GM19467 (cell line): ENCODE measurements at regions not wholly inside any gene's neighbourhood (a gene's known extent, or its start where the extent isn't known, plus 50 kb on each side); places are given as distances from the start of the nearest gene placed in this dataset.

Experiments used
- ATAC-seq: cut with Tn5 transposase; IDR thresholded peaks from one replicate; pipeline ENCODE4 v1.9.1; 2021; ENCODE audit warnings: mild to moderate bottlenecking, moderate library complexity; ENCODE audit not compliant: unreplicated experiment

GRCh38 chr12:42698213-42698612, 108.7 kb upstream of the PRICKLE1 start:
- no peak for ATAC-seq

- no peak for ATAC-seq
These were observed 107.0 kb upstream of the PRICKLE1 start for GRCh38 chr12:42696406-42697149.

GRCh38 chr12:42695490-42695995, 106.0 kb upstream of the PRICKLE1 start:
- no peak for ATAC-seq

GRCh38 chr12:42692749-42693148, 103.2 kb upstream of the PRICKLE1 start:
- ATAC-seq = no peak

- ATAC-seq = no peak
These were observed 102.5 kb upstream of the PRICKLE1 start for GRCh38 chr12:42691991-42692557.

- ATAC-seq = no peak
These were observed 100.7 kb upstream of the PRICKLE1 start for GRCh38 chr12:42690264-42690663.

- ATAC-seq = no peak
These were observed 100.2 kb upstream of the PRICKLE1 start for GRCh38 chr12:42689699-42690098.

- no peak for ATAC-seq
These were observed 97.1 kb upstream of the PRICKLE1 start for GRCh38 chr12:42686514-42687172.

GRCh38 chr12:42684802-42685071, 95.2 kb upstream of the PRICKLE1 start:
- ATAC-seq = no peak

GRCh38 chr12:42683933-42684801, 94.6 kb upstream of the PRICKLE1 start:
- ATAC-seq = no peak

GRCh38 chr12:42683266-42683665, 93.7 kb upstream of the PRICKLE1 start:
- no peak for ATAC-seq

GRCh38 chr12:42679466-42679865, 89.9 kb upstream of the PRICKLE1 start:
- ATAC-seq = no peak

- no peak for ATAC-seq
These were observed 87.9 kb upstream of the PRICKLE1 start for GRCh38 chr12:42677461-42677860.

- ATAC-seq = no peak
These were observed 84.0 kb upstream of the PRICKLE1 start for GRCh38 chr12:42673535-42673934.

- no peak for ATAC-seq
These were observed 81.2 kb upstream of the PRICKLE1 start for GRCh38 chr12:42670719-42671118.

GRCh38 chr12:42669553-42669952, 80.0 kb upstream of the PRICKLE1 start:
- no peak for ATAC-seq

- ATAC-seq = no peak
These were observed 77.2 kb upstream of the PRICKLE1 start for GRCh38 chr12:42666671-42667243.

- ATAC-seq = no peak
These were observed 74.1 kb upstream of the PRICKLE1 start for GRCh38 chr12:42663621-42664020.

GRCh38 chr12:42660968-42661937, 71.7 kb upstream of the PRICKLE1 start:
- ATAC-seq = no peak

GRCh38 chr12:42660117-42660516, 70.6 kb upstream of the PRICKLE1 start:
- no peak for ATAC-seq
